ENCODE measurements at regions not wholly inside any gene's neighbourhood (a gene's known extent, or its start where the extent isn't known, plus 50 kb on each side); places are given as distances from the start of the nearest gene placed in this dataset.

GRCh38 chr3:137930976-137931375 lies 79.0 kb upstream of the CLDN18 start (continued):
- no peak for TF ChIP-seq STAT1 (IDR thresholded peaks at IDR 0.05; ENCODE audit: unreplicated experiment)
- TF ChIP-seq JUNB (IDR thresholded peaks at IDR 0.05; ENCODE audit: unreplicated experiment), result no peak
- no peak for TF ChIP-seq NANOG (IDR thresholded peaks at IDR 0.05; ENCODE audit: borderline replicate concordance)
- no peak for TF ChIP-seq CTCF (conservative IDR thresholded peaks at IDR 0.05; ENCODE audit: low read depth in 2 of 2)
- TF ChIP-seq ZNF114 (CRISPR knock-in tag; IDR thresholded peaks at IDR 0.05), result no peak
- TF ChIP-seq EZH2 (IDR thresholded peaks at IDR 0.05; ENCODE audit: low read depth, unreplicated experiment), result no peak

GRCh38 chr3:137938876-137939275 lies 71.1 kb upstream of the CLDN18 start:
- H3F3A ChIP-seq (replicated peaks; ENCODE audit: low read depth), result no peaks in the 10 kb centered on the region
- DNase-seq (ENCODE audit: low spot score), result no peak
- H3K9me2 ChIP-seq (ENCODE audit: insufficient read depth), result peaks cover 35% of the 10 kb centered on the region
- Mint-ChIP-seq H3K27ac (no peak overlapping the region), H3K4me3 (no peak overlapping the region), H3K27me3 (ENCODE audit: insufficient read depth, low read depth, poor library complexity) (peaks cover 2% of the 10 kb centered on the region), H3K36me3 (ENCODE audit: low read depth) (no peaks in the 10 kb centered on the region), H3K9me3 (no peaks in the 10 kb centered on the region; the same call in 2 of the 3 replicates), H3K4me1 (no peaks in the 10 kb centered on the region)
- H3K79me2 ChIP-seq (replicated peaks; ENCODE audit: insufficient read depth), result no peaks in the 10 kb centered on the region
- H4K20me1 ChIP-seq (replicated peaks; ENCODE audit: insufficient read depth), result no peaks in the 10 kb centered on the region
- H3K4me2 ChIP-seq, result no peak overlapping the region
- H2AFZ ChIP-seq, result no peak overlapping the region
- H3K36me3 ChIP-seq (ENCODE audit: insufficient read depth), result no peaks in the 10 kb centered on the region
- no peaks in the 10 kb centered on the region for H3K27me3 ChIP-seq (ENCODE audit: insufficient read depth)
- H3K27ac ChIP-seq (ENCODE audit: low read depth), result no peak overlapping the region
- no peaks in the 10 kb centered on the region for H3K4me1 ChIP-seq (ENCODE audit: insufficient read depth)
- H3K4me3 ChIP-seq, result no peak overlapping the region
- no peak for ATAC-seq
- TF ChIP-seq ZNF462 (CRISPR knock-in tag; IDR thresholded peaks at IDR 0.05) (no peak), EZH2phosphoT487 (IDR thresholded peaks at IDR 0.05; ENCODE audit: unreplicated experiment) (no peak), JUNB (IDR thresholded peaks at IDR 0.05; ENCODE audit: unreplicated experiment) (no peak), ETS1 (IDR thresholded peaks at IDR 0.05) (no peak), ZNF331 (CRISPR knock-in tag; IDR thresholded peaks at IDR 0.05; ENCODE audit: low read depth) (no peak), NANOG (IDR thresholded peaks at IDR 0.05; ENCODE audit: borderline replicate concordance) (no peak), EZH2 (IDR thresholded peaks at IDR 0.05; ENCODE audit: low read depth, unreplicated experiment) (no peak), CTCF (conservative IDR thresholded peaks at IDR 0.05; ENCODE audit: low read depth in 2 of 2) (no peak), STAT1 (IDR thresholded peaks at IDR 0.05; ENCODE audit: unreplicated experiment) (no peak), CREB1 (CRISPR knock-in tag; IDR thresholded peaks at IDR 0.05; ENCODE audit: low read depth) (no peak), ZNF114 (CRISPR knock-in tag; IDR thresholded peaks at IDR 0.05) (no peak)
